ENCODE measurements at regions not wholly inside any gene's neighbourhood (a gene's known extent, or its start where the extent isn't known, plus 50 kb on each side); places are given as distances from the start of the nearest gene placed in this dataset.

DNA sequence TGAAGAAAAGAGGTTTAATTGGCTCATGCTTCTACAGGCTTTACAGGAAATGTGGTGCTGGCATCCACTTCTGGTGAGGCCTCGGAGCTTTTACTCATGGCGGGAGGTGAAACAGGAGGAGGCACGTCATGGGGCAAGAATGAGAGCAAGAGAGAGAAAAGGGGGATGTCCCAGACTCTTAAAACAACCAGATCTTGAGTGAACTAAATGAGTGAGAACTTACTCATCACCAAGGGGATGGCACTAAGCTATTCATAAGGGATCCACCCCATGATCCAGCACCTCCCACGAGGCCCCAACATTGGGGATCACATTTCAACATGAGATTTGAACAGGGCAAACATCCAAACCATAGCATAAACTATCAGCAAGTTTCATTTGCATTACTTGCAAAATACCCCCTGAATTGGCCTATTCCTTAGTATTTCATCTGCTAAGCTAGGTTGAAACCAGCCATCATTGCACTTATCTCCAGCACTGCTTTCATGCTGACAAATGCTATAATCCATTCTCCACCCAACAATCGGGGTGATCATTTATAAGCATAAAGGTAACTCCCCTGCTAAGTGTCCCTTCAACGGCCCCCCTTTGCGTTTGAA is 179.0 kb downstream of the NOC3L start:
- TF ChIP-seq, protein P1, sequence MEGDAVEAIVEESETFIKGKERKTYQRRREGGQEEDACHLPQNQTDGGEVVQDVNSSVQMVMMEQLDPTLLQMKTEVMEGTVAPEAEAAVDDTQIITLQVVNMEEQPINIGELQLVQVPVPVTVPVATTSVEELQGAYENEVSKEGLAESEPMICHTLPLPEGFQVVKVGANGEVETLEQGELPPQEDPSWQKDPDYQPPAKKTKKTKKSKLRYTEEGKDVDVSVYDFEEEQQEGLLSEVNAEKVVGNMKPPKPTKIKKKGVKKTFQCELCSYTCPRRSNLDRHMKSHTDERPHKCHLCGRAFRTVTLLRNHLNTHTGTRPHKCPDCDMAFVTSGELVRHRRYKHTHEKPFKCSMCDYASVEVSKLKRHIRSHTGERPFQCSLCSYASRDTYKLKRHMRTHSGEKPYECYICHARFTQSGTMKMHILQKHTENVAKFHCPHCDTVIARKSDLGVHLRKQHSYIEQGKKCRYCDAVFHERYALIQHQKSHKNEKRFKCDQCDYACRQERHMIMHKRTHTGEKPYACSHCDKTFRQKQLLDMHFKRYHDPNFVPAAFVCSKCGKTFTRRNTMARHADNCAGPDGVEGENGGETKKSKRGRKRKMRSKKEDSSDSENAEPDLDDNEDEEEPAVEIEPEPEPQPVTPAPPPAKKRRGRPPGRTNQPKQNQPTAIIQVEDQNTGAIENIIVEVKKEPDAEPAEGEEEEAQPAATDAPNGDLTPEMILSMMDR (IDR thresholded peaks at IDR 0.05; ENCODE audit: low read length), result no peak
- TF ChIP-seq EZH2 (IDR thresholded peaks at IDR 0.05; ENCODE audit: borderline replicate concordance, low read length), result no peak

Measured in OCI-LY1 (cell line).